IMR-90 (cell line): ENCODE measurements at regions not wholly inside any gene's neighbourhood (a gene's known extent, or its start where the extent isn't known, plus 50 kb on each side); places are given as distances from the start of the nearest gene placed in this dataset.

Experiments
- ATAC-seq: fragments of 200-7000 bp; cut with Tn5 transposase; 2 replicates; pipeline ENCODE4 v1.9.1; 2020; ENCODE audit warnings: low read depth, mild to moderate bottlenecking, moderate library complexity
- BruUV-seq: library from RNA; stranded (reverse); fragments of 400-500 nt; replicated peaks from 2 replicates; lab custom pipeline; 2021; lab: Mats Ljungman, UMichigan
- CTCF ChIA-PET: fragments of 300-600 bp; formaldehyde crosslinking; extraction: SDS; loops from one replicate; lab custom pipeline; 2021; ENCODE audit warnings: antibody characterized with exemption; lab: Yijun Ruan, JAX
- POLR2A ChIA-PET: fragments of 300-600 bp; sonication (Branson Sonifier 250); formaldehyde crosslinking; loops from one replicate; lab custom pipeline; 2022; ENCODE audit warnings: antibody characterized with exemption; ENCODE audit not compliant: unreplicated experiment; lab: Charles Lee
- DNase-seq: peaks from one replicate; pipeline ENCODE4 v3.0.0; 2013
- H2AFZ ChIP-seq: replicated peaks from 2 replicates; pipeline ENCODE3; 2013; ENCODE audit warnings: low read length, mild to moderate bottlenecking; ENCODE audit not compliant: poor library complexity
- H2AK5ac ChIP-seq: 2 replicates; pipeline ENCODE4 v1.6.1; 2013; ENCODE audit warnings: low read depth, low read length, inconsistent platforms
- H2AK9ac ChIP-seq: replicated peaks from 2 replicates; pipeline ENCODE3; 2013; ENCODE audit warnings: mild to moderate bottlenecking, low read depth, low read length, moderate library complexity; ENCODE audit not compliant: poor library complexity
- H2BK120ac ChIP-seq: 2 replicates; pipeline ENCODE4 v1.6.1; 2013; ENCODE audit warnings: low read depth, low read length, inconsistent platforms
- H2BK15ac ChIP-seq: 3 replicates; pipeline ENCODE4 v1.6.1; 2013; ENCODE audit warnings: low read depth, low read length, inconsistent platforms
- H2BK20ac ChIP-seq: 2 replicates; pipeline ENCODE4 v1.6.1; 2013; ENCODE audit warnings: low read depth, mild to moderate bottlenecking, inconsistent platforms, low read length, moderate library complexity
- H2BK5ac ChIP-seq: 2 replicates; pipeline ENCODE4 v1.6.1; 2013; ENCODE audit warnings: mild to moderate bottlenecking, low read depth, low read length, inconsistent platforms; ENCODE audit not compliant: poor library complexity, severe bottlenecking
- H3K14ac ChIP-seq: replicated peaks from 2 replicates; pipeline ENCODE4 v1.6.1; 2013; ENCODE audit warnings: low read depth, low read length, inconsistent platforms
- H3K18ac ChIP-seq: 2 replicates; pipeline ENCODE4 v1.6.1; 2013; ENCODE audit warnings: low read depth, low read length, control low read depth
- H3K23ac ChIP-seq: 2 replicates; pipeline ENCODE4 v1.6.1; 2013; ENCODE audit warnings: low read depth, low read length, inconsistent platforms
- H3K27ac ChIP-seq: 2 replicates; pipeline ENCODE4 v1.5.1; 2013; ENCODE audit warnings: mild to moderate bottlenecking, control low read depth, low read length; ENCODE audit not compliant: insufficient read depth
- H3K27me3 ChIP-seq: 2 replicates; pipeline ENCODE4 v1.6.1; 2013; ENCODE audit warnings: low read length; ENCODE audit not compliant: control insufficient read depth, insufficient read depth
- H3K36me3 ChIP-seq: 2 replicates; pipeline ENCODE4 v1.6.1; 2013; ENCODE audit warnings: low read length, mixed read lengths; ENCODE audit not compliant: control insufficient read depth, insufficient read depth
- H3K4ac ChIP-seq: 2 replicates; pipeline ENCODE4 v1.6.1; 2013; ENCODE audit warnings: low read depth, low read length, inconsistent platforms
- H3K4me1 ChIP-seq: 2 replicates; pipeline ENCODE4 v1.6.1; 2013; ENCODE audit warnings: low read length, mixed read lengths; ENCODE audit not compliant: control insufficient read depth, insufficient read depth
- H3K4me2 ChIP-seq: 2 replicates; pipeline ENCODE4 v1.6.1; 2013; ENCODE audit warnings: low read depth, mild to moderate bottlenecking, control low read depth, low read length, moderate library complexity
- H3K4me3 ChIP-seq: 2 replicates; pipeline ENCODE4 v1.5.1; 2013; ENCODE audit warnings: low read depth, mild to moderate bottlenecking, control low read depth, low read length, moderate library complexity; ENCODE audit not compliant: insufficient read depth
- H3K56ac ChIP-seq: 2 replicates; pipeline ENCODE4 v1.6.1; 2013; ENCODE audit warnings: low read length, inconsistent platforms; ENCODE audit not compliant: insufficient read depth; ENCODE audit errors: extremely low read depth
- H3K79me1 ChIP-seq, 2 experiments: 2 replicates each; pipeline ENCODE4 v1.6.1; 2013; ENCODE audit warnings: low read length in 2 of 2, inconsistent platforms in 1 of 2, low read depth in 1 of 2
- H3K9ac ChIP-seq: 2 replicates; pipeline ENCODE4 v1.6.1; 2013; ENCODE audit warnings: low read depth, low read length, control low read depth
- H3K9me1 ChIP-seq: 2 replicates; pipeline ENCODE4 v1.6.1; 2013; ENCODE audit warnings: low read length, inconsistent platforms; ENCODE audit not compliant: insufficient read depth
- H3K9me3 ChIP-seq: 2 replicates; pipeline ENCODE4 v1.6.1; 2013; ENCODE audit warnings: low read length; ENCODE audit not compliant: control insufficient read depth, insufficient read depth
- H4K20me1 ChIP-seq: 2 replicates; pipeline ENCODE4 v1.6.1; 2013; ENCODE audit warnings: low read length, inconsistent platforms; ENCODE audit not compliant: insufficient read depth
- H4K5ac ChIP-seq: 2 replicates; pipeline ENCODE4 v1.6.1; 2013; ENCODE audit warnings: mild to moderate bottlenecking, low read depth, low read length, control low read depth
- H4K8ac ChIP-seq, 2 experiments: 2 replicates each; pipeline ENCODE4 v1.6.1; 2013; ENCODE audit warnings: low read depth in 2 of 2, low read length in 2 of 2, control low read depth in 1 of 2, inconsistent platforms in 1 of 2
- H4K91ac ChIP-seq: 2 replicates; pipeline ENCODE4 v1.6.1; 2013; ENCODE audit warnings: low read depth, low read length, inconsistent platforms; ENCODE audit not compliant: insufficient read depth
- CEBPB ChIP-seq: IDR thresholded peaks from 2 replicates; pipeline ENCODE4 v1.6.1; 2012; ENCODE audit warnings: low read depth, low read length, improper control_type of control experiment
- CHD1 ChIP-seq: IDR thresholded peaks from 2 replicates; pipeline ENCODE4 v1.6.1; 2012; ENCODE audit warnings: low read depth, low read length, improper control_type of control experiment
- CTCF ChIP-seq: conservative IDR thresholded peaks from 2 replicates; pipeline ENCODE4 v1.5.1; 2012; ENCODE audit warnings: mild to moderate bottlenecking, low read depth, low read length, improper control_type of control experiment
- NFE2L2 ChIP-seq: fragments of 150-350 bp; IDR thresholded peaks from 2 replicates; pipeline ENCODE4 v1.6.1; 2016; ENCODE audit warnings: low read depth, mild to moderate bottlenecking, low read length
- POLR2A ChIP-seq: IDR thresholded peaks from 2 replicates; pipeline ENCODE4 v1.6.1; 2012; ENCODE audit warnings: mild to moderate bottlenecking, low read depth, low read length
- RAD21 ChIP-seq: IDR thresholded peaks from 2 replicates; pipeline ENCODE4 v1.6.1; 2012; ENCODE audit warnings: low read length, improper control_type of control experiment
- RCOR1 ChIP-seq: IDR thresholded peaks from 2 replicates; pipeline ENCODE4 v1.6.1; 2012; ENCODE audit warnings: mild to moderate bottlenecking, low read length, improper control_type of control experiment; ENCODE audit not compliant: insufficient replicate concordance
- WGBS, 2 experiments: methylation state at CpG; one replicate each; pipeline versions ENCODE4 v1.1.5 to v1.1.7; 2013; ENCODE audit warnings: missing lambda C conversion rate in 2 of 2; ENCODE audit not compliant: insufficient read length in 1 of 2; ENCODE audit errors: extremely low coverage in 2 of 2; 5-methylcytosine and 5-hydroxymethylcytosine counted together
- dilution Hi-C: fragments of 300-500 bp; cut with HindIII; formaldehyde crosslinking; loops from one replicate; pipeline ENCODE4 v1.14.3; 2018; ENCODE audit warnings: low sequenced_read_pairs; ENCODE audit not compliant: unreplicated experiment
- in situ Hi-C: fragments of 300-500 bp; cut with MboI; formaldehyde crosslinking; loops from 3 replicates; pipeline ENCODE4 v1.14.3; 2019; ENCODE audit warnings: low sequenced_read_pairs, inconsistent platforms, mixed read lengths
- intact Hi-C: fragments of 100-400 bp; cut with micrococcal nuclease; formaldehyde crosslinking; loops from 2 replicates; pipeline ENCODE4 v1.10.0; 2022

GRCh38 chr9:1296331-1296730, 246.2 kb downstream of the DMRT2 start:
- Histone ChIP-seq H4K5ac (no peak overlapping the region), H2BK15ac (no peak overlapping the region), H3K79me1 (no peaks in the 10 kb centered on the region), H3K4ac (no peak overlapping the region), H2AK9ac (no peak overlapping the region), H2BK20ac (no peak overlapping the region), H4K91ac (no peak overlapping the region), H3K56ac (no peak overlapping the region), H4K20me1 (no peaks in the 10 kb centered on the region), H3K9ac (no peak overlapping the region), H3K4me1 (no peaks in the 10 kb centered on the region), H3K36me3 (no peaks in the 10 kb centered on the region), H3K27ac (no peak overlapping the region), H3K9me3 (peaks cover 8% of the 10 kb centered on the region), H2BK120ac (no peak overlapping the region), H3K27me3 (no peaks in the 10 kb centered on the region), H2AFZ (no peak overlapping the region), H4K8ac (no peak overlapping the region), H3K14ac (no peak overlapping the region), H3K18ac (no peak overlapping the region), H3K23ac (no peak overlapping the region), H3K4me2 (no peak overlapping the region), H3K4me3 (no peak overlapping the region), H3K9me1 (no peaks in the 10 kb centered on the region), H2BK5ac (no peak overlapping the region), H2AK5ac (no peak overlapping the region)
- ChIA-PET POLR2A (no interaction called here), CTCF (no interaction called here)
- no peak for DNase-seq
- no peak for ATAC-seq
- WGBS, 2 experiments = 40% methylated on average over 1 of the region's 1 CpG; no CpG with 5 or more reads in 1 of the 2 experiments
- in situ Hi-C loops (no loop called here), dilution Hi-C loops (no loop called here), intact Hi-C loops (no loop called here)
- TF ChIP-seq RAD21 (no peak), CTCF (no peak), NFE2L2 (no peak), CEBPB (no peak), RCOR1 (no peak), POLR2A (no peak), CHD1 (no peak)
- BruUV-seq = no TSS peak
